ENCODE measurements at regions not wholly inside any gene's neighbourhood (a gene's known extent, or its start where the extent isn't known, plus 50 kb on each side); places are given as distances from the start of the nearest gene placed in this dataset.

DNA sequence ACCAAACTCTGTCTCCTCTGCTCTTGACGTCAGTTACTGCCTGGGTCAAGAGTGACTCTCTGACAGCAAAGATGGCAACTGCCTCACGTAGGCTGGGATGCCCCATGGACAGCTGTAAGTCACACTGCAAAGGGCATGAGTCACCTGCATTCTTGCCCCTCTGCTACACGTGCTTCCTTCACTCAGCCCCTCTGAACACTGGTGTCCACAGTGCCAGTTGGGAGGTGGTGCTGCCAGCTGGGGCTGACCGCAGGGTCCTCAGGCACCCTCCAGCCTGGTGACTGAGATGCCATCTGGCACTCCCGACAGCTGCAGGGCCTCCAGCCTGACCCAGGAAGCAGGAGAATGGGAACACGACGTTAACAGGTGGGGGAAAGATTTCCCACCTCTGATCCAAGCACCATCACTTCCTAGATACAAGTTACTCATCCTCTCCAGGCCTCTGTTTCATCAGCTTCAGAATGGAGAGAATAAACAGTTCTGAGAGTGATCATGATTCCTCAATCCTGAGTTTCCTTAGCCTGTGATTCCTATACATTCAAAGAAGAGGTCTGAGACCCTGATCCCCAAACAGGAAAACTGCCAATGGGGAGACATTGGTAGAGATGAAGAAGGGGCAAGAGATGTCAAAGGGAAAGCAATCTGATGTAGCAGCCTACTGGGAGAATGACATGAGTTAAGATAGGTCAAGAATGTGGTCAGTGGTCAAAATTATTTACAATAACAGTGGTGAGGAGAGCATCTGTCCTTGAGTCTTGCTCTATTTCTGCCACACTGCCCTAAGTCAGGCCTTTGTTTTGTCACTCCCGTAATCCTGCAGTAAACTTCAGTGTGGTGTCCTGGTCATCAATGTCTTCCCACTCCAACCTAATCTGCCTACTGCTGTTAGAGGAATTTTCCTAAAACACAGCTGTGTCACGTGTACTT lies 86.1 kb upstream of the BCL6 start:
- intact Hi-C loops (cut with DNase I; ENCODE audit: low total_unique reads), result no loop called here
- no peaks in the 10 kb centered on the region for H3K4me1 ChIP-seq
- H3K4me3 ChIP-seq, result no peak overlapping the region
- no peaks in the 10 kb centered on the region for H3K27me3 ChIP-seq
- H3K9me3 ChIP-seq, result no peaks in the 10 kb centered on the region
- DNase-seq, result no peak
- TF ChIP-seq, protein P1, sequence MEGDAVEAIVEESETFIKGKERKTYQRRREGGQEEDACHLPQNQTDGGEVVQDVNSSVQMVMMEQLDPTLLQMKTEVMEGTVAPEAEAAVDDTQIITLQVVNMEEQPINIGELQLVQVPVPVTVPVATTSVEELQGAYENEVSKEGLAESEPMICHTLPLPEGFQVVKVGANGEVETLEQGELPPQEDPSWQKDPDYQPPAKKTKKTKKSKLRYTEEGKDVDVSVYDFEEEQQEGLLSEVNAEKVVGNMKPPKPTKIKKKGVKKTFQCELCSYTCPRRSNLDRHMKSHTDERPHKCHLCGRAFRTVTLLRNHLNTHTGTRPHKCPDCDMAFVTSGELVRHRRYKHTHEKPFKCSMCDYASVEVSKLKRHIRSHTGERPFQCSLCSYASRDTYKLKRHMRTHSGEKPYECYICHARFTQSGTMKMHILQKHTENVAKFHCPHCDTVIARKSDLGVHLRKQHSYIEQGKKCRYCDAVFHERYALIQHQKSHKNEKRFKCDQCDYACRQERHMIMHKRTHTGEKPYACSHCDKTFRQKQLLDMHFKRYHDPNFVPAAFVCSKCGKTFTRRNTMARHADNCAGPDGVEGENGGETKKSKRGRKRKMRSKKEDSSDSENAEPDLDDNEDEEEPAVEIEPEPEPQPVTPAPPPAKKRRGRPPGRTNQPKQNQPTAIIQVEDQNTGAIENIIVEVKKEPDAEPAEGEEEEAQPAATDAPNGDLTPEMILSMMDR (IDR thresholded peaks at IDR 0.05), result no peak
- TF ChIP-seq POLR2A (IDR thresholded peaks at IDR 0.05), result no peak
- H3K36me3 ChIP-seq (ENCODE audit: low read depth, missing control alignments), result no peaks in the 10 kb centered on the region
- 88 to 90% methylated on average over 7 to 9 of the region's 9 CpGs for WGBS, 2 donors
- no peak overlapping the region for H3K27ac ChIP-seq

DNA sequence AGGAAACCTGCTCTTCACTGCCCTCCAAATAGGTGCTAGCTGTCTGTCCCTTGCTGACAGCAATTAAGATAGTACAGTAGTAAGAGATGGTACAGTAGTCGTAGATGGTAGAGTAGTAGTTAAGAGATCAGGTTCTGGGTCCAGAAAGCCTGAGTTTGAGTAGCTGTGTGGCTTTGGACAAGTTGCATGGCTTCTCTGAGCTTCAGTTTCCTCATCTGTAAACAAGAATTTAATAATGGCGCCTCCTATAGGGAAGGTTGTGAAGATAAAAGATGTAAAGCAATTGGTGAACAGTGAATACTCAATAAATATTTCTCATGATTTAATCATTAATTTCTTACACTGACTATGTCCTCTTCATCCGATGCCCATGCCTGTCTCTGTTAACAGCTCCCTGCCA lies 86.9 kb upstream of the BCL6 start:
- WGBS, 2 donors, result 88 to 91% methylated on average over 3 of the region's 3 CpGs

DNA sequence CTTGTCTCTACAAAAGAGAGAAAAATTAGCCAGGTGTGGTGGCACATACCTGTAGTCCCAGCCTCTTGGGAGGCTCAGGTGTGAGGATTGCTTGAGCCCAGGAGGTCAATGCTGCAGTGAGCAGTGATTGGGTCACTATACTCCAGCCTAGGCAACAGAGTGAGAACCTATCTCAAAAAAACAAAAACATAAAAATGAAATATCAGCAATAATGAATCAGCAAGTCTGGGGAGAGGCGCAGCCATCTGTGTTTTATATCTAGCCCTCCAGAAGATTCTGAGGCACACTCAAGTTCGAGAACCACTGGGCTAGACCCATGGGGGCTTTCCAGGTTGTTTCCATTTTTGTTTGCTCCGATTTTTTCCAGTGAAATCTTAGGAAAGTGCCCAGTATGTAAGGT lies 88.1 kb upstream of the BCL6 start:
- Histone ChIP-seq H3K4me3 (no peak overlapping the region), H3K27ac (no peak overlapping the region), H3K9me3 (no peaks in the 10 kb centered on the region), H3K27me3 (no peaks in the 10 kb centered on the region), H3K4me1 (no peaks in the 10 kb centered on the region), H3K36me3 (ENCODE audit: low read depth, missing control alignments) (no peaks in the 10 kb centered on the region)
- DNase-seq, result no peak
- WGBS, 2 donors, result 86 to 90% methylated on average over 3 of the region's 3 CpGs
- TF ChIP-seq, protein P1 (IDR thresholded peaks at IDR 0.05), result no peak
- TF ChIP-seq POLR2A (IDR thresholded peaks at IDR 0.05), result no peak
- intact Hi-C loops (cut with DNase I; ENCODE audit: low total_unique reads), result no loop called here

More for the DNA sequence above, 86.9 kb upstream of the BCL6 start:
- intact Hi-C loops (cut with DNase I; ENCODE audit: low total_unique reads), result no loop called here
- Histone ChIP-seq H3K27me3 (no peaks in the 10 kb centered on the region), H3K36me3 (ENCODE audit: low read depth, missing control alignments) (no peaks in the 10 kb centered on the region), H3K4me3 (no peak overlapping the region), H3K9me3 (no peaks in the 10 kb centered on the region), H3K27ac (no peak overlapping the region), H3K4me1 (no peaks in the 10 kb centered on the region)
- DNase-seq, result no peak
- TF ChIP-seq POLR2A (IDR thresholded peaks at IDR 0.05), result no peak
- TF ChIP-seq, protein P1 (IDR thresholded peaks at IDR 0.05), result no peak

DNA sequence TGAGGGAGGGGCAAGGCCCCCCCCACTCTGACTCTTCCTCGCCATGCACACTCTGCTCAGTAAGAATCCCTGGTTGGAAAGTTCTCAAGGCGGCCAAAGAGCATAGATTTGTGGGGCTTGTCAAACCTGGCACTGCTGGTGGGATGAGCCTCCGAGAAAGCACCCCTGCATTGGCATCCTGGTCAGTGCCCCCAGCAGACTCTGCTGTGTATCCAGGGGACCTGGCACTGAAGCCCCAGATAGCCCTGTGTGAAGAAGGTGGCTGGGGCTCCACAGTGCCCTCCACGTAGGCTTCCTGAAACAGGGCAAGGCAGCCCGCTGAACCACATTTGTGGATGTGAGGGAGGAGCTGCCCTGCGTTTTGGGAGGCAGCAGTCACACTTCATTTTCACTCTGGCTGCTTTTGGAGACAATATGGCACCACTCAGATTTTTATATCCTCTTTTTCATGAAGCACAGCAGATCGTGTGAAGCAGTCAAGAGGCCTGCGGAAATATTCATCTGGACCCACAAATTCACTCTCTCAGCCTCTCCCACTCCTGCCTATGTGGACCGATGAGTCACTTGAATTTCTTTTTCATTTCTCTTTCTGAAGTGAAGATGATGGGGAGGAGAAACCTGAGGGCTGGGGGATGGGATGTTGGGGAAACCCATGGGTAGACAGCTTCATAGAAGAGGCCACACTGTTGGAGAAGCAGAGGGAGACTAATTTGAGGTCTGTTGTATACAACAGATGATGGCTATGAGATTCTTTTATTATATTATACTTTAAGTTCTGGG lies 88.7 kb upstream of the BCL6 start:
- 87 to 91% methylated on average over 9 of the region's 9 CpGs for WGBS, 2 donors
- no peaks in the 10 kb centered on the region for H3K4me1 ChIP-seq
- no peaks in the 10 kb centered on the region for H3K36me3 ChIP-seq (ENCODE audit: low read depth, missing control alignments)
- H3K27me3 ChIP-seq, result no peaks in the 10 kb centered on the region
- H3K27ac ChIP-seq, result no peak overlapping the region
- no peaks in the 10 kb centered on the region for H3K9me3 ChIP-seq
- DNase-seq, result no peak
- H3K4me3 ChIP-seq, result no peak overlapping the region
- intact Hi-C loops (cut with DNase I; ENCODE audit: low total_unique reads), result no loop called here
- no peak for TF ChIP-seq POLR2A (IDR thresholded peaks at IDR 0.05)
- TF ChIP-seq, protein P1 (IDR thresholded peaks at IDR 0.05), result no peak
